IMR-90 (cell line): ENCODE measurements at regions not wholly inside any gene's neighbourhood (a gene's known extent, or its start where the extent isn't known, plus 50 kb on each side); places are given as distances from the start of the nearest gene placed in this dataset.

Source experiments
- ATAC-seq: fragments of 200-7000 bp; cut with Tn5 transposase; 2 replicates; pipeline ENCODE4 v1.9.1; 2020; ENCODE audit warnings: low read depth, mild to moderate bottlenecking, moderate library complexity
- BruUV-seq: library from RNA; stranded (reverse); fragments of 400-500 nt; replicated peaks from 2 replicates; lab custom pipeline; 2021; lab: Mats Ljungman, UMichigan
- CTCF ChIA-PET: fragments of 300-600 bp; formaldehyde crosslinking; extraction: SDS; loops from one replicate; lab custom pipeline; 2021; ENCODE audit warnings: antibody characterized with exemption; lab: Yijun Ruan, JAX
- POLR2A ChIA-PET: fragments of 300-600 bp; sonication (Branson Sonifier 250); formaldehyde crosslinking; loops from one replicate; lab custom pipeline; 2022; ENCODE audit warnings: antibody characterized with exemption; ENCODE audit not compliant: unreplicated experiment; lab: Charles Lee
- DNase-seq: peaks from one replicate; pipeline ENCODE4 v3.0.0; 2013
- H2AFZ ChIP-seq: replicated peaks from 2 replicates; pipeline ENCODE3; 2013; ENCODE audit warnings: low read length, mild to moderate bottlenecking; ENCODE audit not compliant: poor library complexity
- H2AK5ac ChIP-seq: 2 replicates; pipeline ENCODE4 v1.6.1; 2013; ENCODE audit warnings: low read depth, low read length, inconsistent platforms
- H2AK9ac ChIP-seq: replicated peaks from 2 replicates; pipeline ENCODE3; 2013; ENCODE audit warnings: mild to moderate bottlenecking, low read depth, low read length, moderate library complexity; ENCODE audit not compliant: poor library complexity
- H2BK120ac ChIP-seq: 2 replicates; pipeline ENCODE4 v1.6.1; 2013; ENCODE audit warnings: low read depth, low read length, inconsistent platforms
- H2BK15ac ChIP-seq: 3 replicates; pipeline ENCODE4 v1.6.1; 2013; ENCODE audit warnings: low read depth, low read length, inconsistent platforms
- H2BK20ac ChIP-seq: 2 replicates; pipeline ENCODE4 v1.6.1; 2013; ENCODE audit warnings: low read depth, mild to moderate bottlenecking, inconsistent platforms, low read length, moderate library complexity
- H2BK5ac ChIP-seq: 2 replicates; pipeline ENCODE4 v1.6.1; 2013; ENCODE audit warnings: mild to moderate bottlenecking, low read depth, low read length, inconsistent platforms; ENCODE audit not compliant: poor library complexity, severe bottlenecking
- H3K14ac ChIP-seq: replicated peaks from 2 replicates; pipeline ENCODE4 v1.6.1; 2013; ENCODE audit warnings: low read depth, low read length, inconsistent platforms
- H3K18ac ChIP-seq: 2 replicates; pipeline ENCODE4 v1.6.1; 2013; ENCODE audit warnings: low read depth, low read length, control low read depth
- H3K23ac ChIP-seq: 2 replicates; pipeline ENCODE4 v1.6.1; 2013; ENCODE audit warnings: low read depth, low read length, inconsistent platforms
- H3K27ac ChIP-seq: 2 replicates; pipeline ENCODE4 v1.5.1; 2013; ENCODE audit warnings: mild to moderate bottlenecking, control low read depth, low read length; ENCODE audit not compliant: insufficient read depth
- H3K27me3 ChIP-seq: 2 replicates; pipeline ENCODE4 v1.6.1; 2013; ENCODE audit warnings: low read length; ENCODE audit not compliant: control insufficient read depth, insufficient read depth
- H3K36me3 ChIP-seq: 2 replicates; pipeline ENCODE4 v1.6.1; 2013; ENCODE audit warnings: low read length, mixed read lengths; ENCODE audit not compliant: control insufficient read depth, insufficient read depth
- H3K4ac ChIP-seq: 2 replicates; pipeline ENCODE4 v1.6.1; 2013; ENCODE audit warnings: low read depth, low read length, inconsistent platforms
- H3K4me1 ChIP-seq: 2 replicates; pipeline ENCODE4 v1.6.1; 2013; ENCODE audit warnings: low read length, mixed read lengths; ENCODE audit not compliant: control insufficient read depth, insufficient read depth
- H3K4me2 ChIP-seq: 2 replicates; pipeline ENCODE4 v1.6.1; 2013; ENCODE audit warnings: low read depth, mild to moderate bottlenecking, control low read depth, low read length, moderate library complexity
- H3K4me3 ChIP-seq: 2 replicates; pipeline ENCODE4 v1.5.1; 2013; ENCODE audit warnings: low read depth, mild to moderate bottlenecking, control low read depth, low read length, moderate library complexity; ENCODE audit not compliant: insufficient read depth
- H3K56ac ChIP-seq: 2 replicates; pipeline ENCODE4 v1.6.1; 2013; ENCODE audit warnings: low read length, inconsistent platforms; ENCODE audit not compliant: insufficient read depth; ENCODE audit errors: extremely low read depth
- H3K79me1 ChIP-seq, 2 experiments: 2 replicates each; pipeline ENCODE4 v1.6.1; 2013; ENCODE audit warnings: low read length in 2 of 2, inconsistent platforms in 1 of 2, low read depth in 1 of 2
- H3K9ac ChIP-seq: 2 replicates; pipeline ENCODE4 v1.6.1; 2013; ENCODE audit warnings: low read depth, low read length, control low read depth
- H3K9me1 ChIP-seq: 2 replicates; pipeline ENCODE4 v1.6.1; 2013; ENCODE audit warnings: low read length, inconsistent platforms; ENCODE audit not compliant: insufficient read depth
- H3K9me3 ChIP-seq: 2 replicates; pipeline ENCODE4 v1.6.1; 2013; ENCODE audit warnings: low read length; ENCODE audit not compliant: control insufficient read depth, insufficient read depth
- H4K20me1 ChIP-seq: 2 replicates; pipeline ENCODE4 v1.6.1; 2013; ENCODE audit warnings: low read length, inconsistent platforms; ENCODE audit not compliant: insufficient read depth
- H4K5ac ChIP-seq: 2 replicates; pipeline ENCODE4 v1.6.1; 2013; ENCODE audit warnings: mild to moderate bottlenecking, low read depth, low read length, control low read depth
- H4K8ac ChIP-seq, 2 experiments: 2 replicates each; pipeline ENCODE4 v1.6.1; 2013; ENCODE audit warnings: low read depth in 2 of 2, low read length in 2 of 2, control low read depth in 1 of 2, inconsistent platforms in 1 of 2
- H4K91ac ChIP-seq: 2 replicates; pipeline ENCODE4 v1.6.1; 2013; ENCODE audit warnings: low read depth, low read length, inconsistent platforms; ENCODE audit not compliant: insufficient read depth
- CEBPB ChIP-seq: IDR thresholded peaks from 2 replicates; pipeline ENCODE4 v1.6.1; 2012; ENCODE audit warnings: low read depth, low read length, improper control_type of control experiment
- CHD1 ChIP-seq: IDR thresholded peaks from 2 replicates; pipeline ENCODE4 v1.6.1; 2012; ENCODE audit warnings: low read depth, low read length, improper control_type of control experiment
- CTCF ChIP-seq: conservative IDR thresholded peaks from 2 replicates; pipeline ENCODE4 v1.5.1; 2012; ENCODE audit warnings: mild to moderate bottlenecking, low read depth, low read length, improper control_type of control experiment
- MXI1 ChIP-seq: IDR thresholded peaks from 2 replicates; pipeline ENCODE4 v1.6.1; 2012; ENCODE audit warnings: low read depth, mild to moderate bottlenecking, low read length, moderate library complexity, borderline replicate concordance
- SMC3 ChIP-seq: fragments of 150-350 bp; IDR thresholded peaks from 2 replicates; pipeline ENCODE4 v1.6.1; 2016; ENCODE audit warnings: low read depth, mild to moderate bottlenecking, antibody characterized with exemption, low read length, moderate library complexity
- USF2 ChIP-seq: fragments of 150-350 bp; IDR thresholded peaks from 2 replicates; pipeline ENCODE4 v1.6.1; 2017; ENCODE audit warnings: mild to moderate bottlenecking, antibody characterized with exemption, low read length, low read depth
- WGBS, 2 experiments: methylation state at CpG; one replicate each; pipeline versions ENCODE4 v1.1.5 to v1.1.7; 2013; ENCODE audit warnings: missing lambda C conversion rate in 2 of 2; ENCODE audit not compliant: insufficient read length in 1 of 2; ENCODE audit errors: extremely low coverage in 2 of 2; 5-methylcytosine and 5-hydroxymethylcytosine counted together
- dilution Hi-C: fragments of 300-500 bp; cut with HindIII; formaldehyde crosslinking; loops from one replicate; pipeline ENCODE4 v1.14.3; 2018; ENCODE audit warnings: low sequenced_read_pairs; ENCODE audit not compliant: unreplicated experiment
- in situ Hi-C: fragments of 300-500 bp; cut with MboI; formaldehyde crosslinking; loops from 3 replicates; pipeline ENCODE4 v1.14.3; 2019; ENCODE audit warnings: low sequenced_read_pairs, inconsistent platforms, mixed read lengths
- intact Hi-C: fragments of 100-400 bp; cut with micrococcal nuclease; formaldehyde crosslinking; loops from 2 replicates; pipeline ENCODE4 v1.10.0; 2022

- TF ChIP-seq CTCF (no peak), CEBPB (no peak), SMC3 (no peak), CHD1 (no peak), MXI1 (no peak), USF2 (no peak)
- no peak overlapping the region for H4K8ac ChIP-seq
- H3K27me3 ChIP-seq = no peaks in the 10 kb centered on the region
- no peak overlapping the region for H3K23ac ChIP-seq
- H2BK5ac ChIP-seq = no peak overlapping the region
- H4K20me1 ChIP-seq = no peaks in the 10 kb centered on the region
- H4K91ac ChIP-seq = no peak overlapping the region
- H3K27ac ChIP-seq = no peak overlapping the region
- in situ Hi-C loops (no loop called here), dilution Hi-C loops (no loop called here), intact Hi-C loops (no loop called here)
- H2AK9ac ChIP-seq = no peak overlapping the region
- no peak overlapping the region for H3K9ac ChIP-seq
- no peak overlapping the region for H3K56ac ChIP-seq
- H2BK120ac ChIP-seq = no peak overlapping the region
- H2AK5ac ChIP-seq = no peak overlapping the region
- H3K9me1 ChIP-seq = no peaks in the 10 kb centered on the region; the same call in 1 of the 2 replicates
- BruUV-seq = no TSS peak
- no peak overlapping the region for H4K5ac ChIP-seq
- POLR2A ChIA-PET = no interaction called here
- no peak overlapping the region for H2BK15ac ChIP-seq
- WGBS, 2 experiments = no CpG with 5 or more reads among the region's 20 CpGs
- no peak overlapping the region for H3K18ac ChIP-seq
- no peak overlapping the region for H3K4me3 ChIP-seq
- H3K4me2 ChIP-seq = no peak overlapping the region
- H3K9me3 ChIP-seq = no peaks in the 10 kb centered on the region
- H3K79me1 ChIP-seq = no peaks in the 10 kb centered on the region
- no peak overlapping the region for H2BK20ac ChIP-seq
- DNase-seq (no peak), ATAC-seq (no peak)
- H3K14ac ChIP-seq = no peak overlapping the region
- H3K4me1 ChIP-seq = no peaks in the 10 kb centered on the region
- H3K36me3 ChIP-seq = no peaks in the 10 kb centered on the region
- H2AFZ ChIP-seq = no peak overlapping the region
- H3K4ac ChIP-seq = no peak overlapping the region
- CTCF ChIA-PET = no interaction called here
These were observed 675.4 kb downstream of the SEMA5A start for GRCh38 chr5:8870349-8870958.
